T1000 (cell line): ENCODE measurements at regions not wholly inside any gene's neighbourhood (a gene's known extent, or its start where the extent isn't known, plus 50 kb on each side); places are given as distances from the start of the nearest gene placed in this dataset.
"Not testable (repeated sequence)": the region's sequence is repeated elsewhere in the genome, so short reads cannot be mapped to it uniquely, and the experiment has no call there.

Experiments
- DNase-seq: peaks from one replicate; lab custom pipeline; 2025; ENCODE audit warnings: mixed read lengths; lab: John Stamatoyannopoulos, UW

- DNase-seq, result peak; percentile 23
Measured at GRCh38 chr17:20908313-20909267, 134.2 kb downstream of the USP22 start.

GRCh38 chr17:20914658-20915057, 128.2 kb downstream of the USP22 start:
- DNase-seq, result no peak

- no peak for DNase-seq
Measured at GRCh38 chr17:20916383-20916782, 126.4 kb downstream of the USP22 start.

GRCh38 chr17:20917610-20918306, 125.1 kb downstream of the USP22 start:
- DNase-seq, result not testable (repeated sequence)

GRCh38 chr17:20920095-20920814, 122.6 kb downstream of the USP22 start:
- no peak for DNase-seq

- DNase-seq, result no peak
Measured at GRCh38 chr17:20920815-20921199, 122.0 kb downstream of the USP22 start.

- DNase-seq, result no peak
Measured at GRCh38 chr17:20922128-20922670, 120.6 kb downstream of the USP22 start.

GRCh38 chr17:20924306-20924705, 118.5 kb downstream of the USP22 start:
- DNase-seq, result no peak

- no peak for DNase-seq
Measured at GRCh38 chr17:20925091-20925490, 117.7 kb downstream of the USP22 start.

GRCh38 chr17:20925954-20926353, 116.9 kb downstream of the USP22 start:
- DNase-seq, result no peak

- DNase-seq, result no peak
Measured at GRCh38 chr17:20926532-20926931, 116.3 kb downstream of the USP22 start.

- no peak for DNase-seq
Measured at GRCh38 chr17:20927308-20927977, 115.4 kb downstream of the USP22 start.

- no peak for DNase-seq
Measured at GRCh38 chr17:20929334-20929733, 113.5 kb downstream of the USP22 start.

- no peak for DNase-seq
Measured at GRCh38 chr17:20930081-20930760, 112.6 kb downstream of the USP22 start.

GRCh38 chr17:20933040-20933439, 109.8 kb downstream of the USP22 start:
- not testable (repeated sequence) for DNase-seq

- DNase-seq, result no peak
Measured at GRCh38 chr17:20934288-20934687, 108.5 kb downstream of the USP22 start.

- DNase-seq, result no peak
Measured at GRCh38 chr17:20935740-20936139, 107.1 kb downstream of the USP22 start.

- DNase-seq, result no peak
Measured at GRCh38 chr17:20938244-20938643, 104.6 kb downstream of the USP22 start.

- no peak for DNase-seq
Measured at GRCh38 chr17:20938988-20939615, 103.7 kb downstream of the USP22 start.

- no peak for DNase-seq
Measured at GRCh38 chr17:20941872-20942271, 100.9 kb downstream of the USP22 start.
